GM18907 (cell line): ENCODE measurements at regions not wholly inside any gene's neighbourhood (a gene's known extent, or its start where the extent isn't known, plus 50 kb on each side); places are given as distances from the start of the nearest gene placed in this dataset.

Source experiments
- ATAC-seq: cut with Tn5 transposase; IDR thresholded peaks from one replicate; pipeline ENCODE4 v1.9.1; 2021; ENCODE audit warnings: mild to moderate bottlenecking, moderate library complexity; ENCODE audit not compliant: unreplicated experiment

GRCh38 chr20:11727708-11728107 lies 190.0 kb upstream of the BTBD3 start:
- no peak for ATAC-seq

- ATAC-seq = no peak
These were observed 188.8 kb upstream of the BTBD3 start for GRCh38 chr20:11728937-11729336.

- ATAC-seq = no peak
These were observed 187.9 kb upstream of the BTBD3 start for GRCh38 chr20:11729806-11730205.

GRCh38 chr20:11734431-11734830 lies 183.3 kb upstream of the BTBD3 start:
- no peak for ATAC-seq

GRCh38 chr20:11738852-11739251 lies 178.8 kb upstream of the BTBD3 start:
- ATAC-seq = no peak

GRCh38 chr20:11740975-11741374 lies 176.7 kb upstream of the BTBD3 start:
- no peak for ATAC-seq

- no peak for ATAC-seq
These were observed 172.5 kb upstream of the BTBD3 start for GRCh38 chr20:11745145-11745544.

- ATAC-seq = no peak
These were observed 169.3 kb upstream of the BTBD3 start for GRCh38 chr20:11748436-11748835.

GRCh38 chr20:11752336-11752735 lies 165.4 kb upstream of the BTBD3 start:
- ATAC-seq = no peak

- no peak for ATAC-seq
These were observed 164.5 kb upstream of the BTBD3 start for GRCh38 chr20:11753155-11753554.

- ATAC-seq = no peak
These were observed 163.2 kb upstream of the BTBD3 start for GRCh38 chr20:11754451-11754850.

GRCh38 chr20:11755071-11755841 lies 162.4 kb upstream of the BTBD3 start:
- no peak for ATAC-seq

GRCh38 chr20:11761497-11761896 lies 156.2 kb upstream of the BTBD3 start:
- no peak for ATAC-seq

- no peak for ATAC-seq
These were observed 150.7 kb upstream of the BTBD3 start for GRCh38 chr20:11766961-11767360.

GRCh38 chr20:11769825-11770224 lies 147.9 kb upstream of the BTBD3 start:
- no peak for ATAC-seq

- ATAC-seq = no peak
These were observed 145.4 kb upstream of the BTBD3 start for GRCh38 chr20:11772226-11772730.

GRCh38 chr20:11776687-11777086 lies 141.0 kb upstream of the BTBD3 start:
- ATAC-seq = no peak

GRCh38 chr20:11777387-11778205 lies 140.1 kb upstream of the BTBD3 start:
- no peak for ATAC-seq

- no peak for ATAC-seq
These were observed 139.5 kb upstream of the BTBD3 start for GRCh38 chr20:11778206-11778570.

GRCh38 chr20:11780765-11781369 lies 136.8 kb upstream of the BTBD3 start:
- peak; percentile 87 for ATAC-seq

- no peak for ATAC-seq
These were observed 134.4 kb upstream of the BTBD3 start for GRCh38 chr20:11783102-11783850.
